Esophagus muscularis mucosa (tissue), 4 donors: ENCODE measurements at regions not wholly inside any gene's neighbourhood (a gene's known extent, or its start where the extent isn't known, plus 50 kb on each side); places are given as distances from the start of the nearest gene placed in this dataset.
"Not testable (repeated sequence)": the region's sequence is repeated elsewhere in the genome, so short reads cannot be mapped to it uniquely, and the experiment has no call there.

Experiments used
- DNase-seq: peaks from one replicate; pipeline ENCODE4 v3.0.0-alpha.2; 2017; ENCODE audit errors: extremely low spot score
- H3K27ac ChIP-seq, 4 donors: fragments of 200-600 bp; sonication (generic); replicated peaks in 1 of 4; 1 replicate in 3 of 4; 2 replicates in 1 of 4; pipeline ENCODE4 v1.5.1; 2016 to 2019; ENCODE audit warnings: mild to moderate bottlenecking in 1 of 4
- H3K27me3 ChIP-seq, 4 donors: fragments of 200-600 bp; sonication (generic); one replicate each; pipeline versions ENCODE4 v1.5.1 to v1.6.0; 2016 to 2019
- H3K36me3 ChIP-seq, 4 donors: fragments of 200-600 bp; sonication (generic); one replicate each; pipeline ENCODE4 v1.5.1; 2016 to 2019
- H3K4me1 ChIP-seq, 4 donors: fragments of 200-600 bp; sonication (generic); one replicate each; pipeline ENCODE4 v1.5.1; 2016 to 2019
- H3K4me3 ChIP-seq, 4 donors: fragments of 200-600 bp; sonication (generic); 1 replicate in 2 of 4; 2 replicates in 2 of 4; pipeline ENCODE4 v1.5.1; 2016 to 2019; ENCODE audit warnings: mild to moderate bottlenecking in 4 of 4, moderate library complexity in 1 of 4
- H3K9me3 ChIP-seq, 4 donors: fragments of 200-600 bp; sonication (generic); 1 replicate in 3 of 4; 2 replicates in 1 of 4; pipeline ENCODE4 v1.5.1; 2016 to 2019
- CTCF ChIP-seq, 3 experiments: fragments of 200-600 bp in 2 of 3; fragments of 450-650 bp in 1 of 3; sonication (generic) in 2 of 3; IDR thresholded peaks; one replicate each; pipeline ENCODE4 v1.5.1; 2017 to 2019; ENCODE audit warnings: antibody characterized with exemption in 3 of 3, mild to moderate bottlenecking in 2 of 3, moderate library complexity in 1 of 3
- EP300 ChIP-seq: sonication (generic); formaldehyde crosslinking; IDR thresholded peaks from one replicate; pipeline ENCODE4 v1.6.1; 2017; ENCODE audit warnings: antibody characterized with exemption
- POLR2A ChIP-seq: fragments of 450-650 bp; IDR thresholded peaks from one replicate; pipeline ENCODE4 v1.6.1; 2017; ENCODE audit warnings: antibody characterized with exemption, moderate library complexity, mild to moderate bottlenecking, low read depth
- POLR2AphosphoS5 ChIP-seq, 2 donors: sonication (generic); formaldehyde crosslinking; IDR thresholded peaks; one replicate each; pipeline ENCODE4 v1.6.1; 2017; ENCODE audit warnings: antibody characterized with exemption in 2 of 2
- WGBS: methylation state at CpG from one replicate; pipeline ENCODE4 v1.1.5; 2018; 5-methylcytosine and 5-hydroxymethylcytosine counted together
- intact Hi-C: fragments of 100-400 bp; cut with DNase I; formaldehyde crosslinking; loops from one replicate; pipeline ENCODE4 v1.15.1; 2023

GRCh38 chr2:60212181-60212945 is 341.1 kb downstream of the BCL11A start:
- H3K4me1 ChIP-seq = peaks cover 6 to 20% (median 10%) of the 10 kb centered on the region in 4 donors
- no peak for TF ChIP-seq CTCF (IDR thresholded peaks at IDR 0.05)
- no peak for TF ChIP-seq POLR2A
- TF ChIP-seq POLR2AphosphoS5 (IDR thresholded peaks at IDR 0.05) = no peak
- TF ChIP-seq EP300 = no peak
- no peak overlapping the region for H3K27ac ChIP-seq
- WGBS = 83% methylated on average over 3 of the region's 3 CpGs
- no peaks in the 10 kb centered on the region for H3K9me3 ChIP-seq
- no peaks in the 10 kb centered on the region for H3K27me3 ChIP-seq
- no peak for DNase-seq
- no peaks in the 10 kb centered on the region for H3K36me3 ChIP-seq
- intact Hi-C loops = no loop called here
- H3K4me3 ChIP-seq = no peak overlapping the region

- DNase-seq, H3K27ac ChIP-seq, H3K4me3 ChIP-seq, intact Hi-C loops, H3K36me3 ChIP-seq, H3K4me1 ChIP-seq, H3K27me3 ChIP-seq: not testable (repeated sequence)
- WGBS = 91% methylated on average over 19 of the region's 19 CpGs
- H3K9me3 ChIP-seq = peaks cover 0 to 15% (median 3%) of the 10 kb centered on the region in 4 donors
Observed at GRCh38 chr2:60189006-60189405, 364.4 kb downstream of the BCL11A start.

GRCh38 chr2:60175290-60175689 is 378.2 kb downstream of the BCL11A start:
- Histone ChIP-seq H3K36me3 (no peaks in the 10 kb centered on the region), H3K27me3 (no peaks in the 10 kb centered on the region), H3K4me1 (no peaks in the 10 kb centered on the region), H3K27ac (no peak overlapping the region), H3K4me3 (no peak overlapping the region), H3K9me3 (no peaks in the 10 kb centered on the region)
- no peak for DNase-seq
- intact Hi-C loops = no loop called here
- TF ChIP-seq POLR2AphosphoS5 (IDR thresholded peaks at IDR 0.05) (no peak), EP300 (no peak), POLR2A (no peak)

GRCh38 chr2:60174146-60174545 is 379.3 kb downstream of the BCL11A start:
- TF ChIP-seq POLR2A (no peak), CTCF (IDR thresholded peaks at IDR 0.05) (no peak), POLR2AphosphoS5 (IDR thresholded peaks at IDR 0.05) (no peak), EP300 (no peak)
- Histone ChIP-seq H3K4me1 (no peaks in the 10 kb centered on the region), H3K27ac (no peak overlapping the region), H3K36me3 (no peaks in the 10 kb centered on the region), H3K9me3 (no peaks in the 10 kb centered on the region), H3K4me3 (no peak overlapping the region), H3K27me3 (no peaks in the 10 kb centered on the region)
- 93% methylated on average over 1 of the region's 1 CpG for WGBS
- intact Hi-C loops = no loop called here
- DNase-seq = no peak

- Histone ChIP-seq H3K9me3 (no peaks in the 10 kb centered on the region), H3K27me3 (no peaks in the 10 kb centered on the region), H3K4me3 (no peak overlapping the region), H3K4me1 (no peaks in the 10 kb centered on the region), H3K36me3 (no peaks in the 10 kb centered on the region), H3K27ac (no peak overlapping the region)
- TF ChIP-seq POLR2A = no peak
- no peak for TF ChIP-seq POLR2AphosphoS5 (IDR thresholded peaks at IDR 0.05)
- no peak for TF ChIP-seq EP300
- TF ChIP-seq CTCF (IDR thresholded peaks at IDR 0.05) = no peak
- WGBS = 96% methylated on average over 3 of the region's 3 CpGs
- DNase-seq = no peak
- intact Hi-C loops = no loop called here
Observed at GRCh38 chr2:60172801-60173200, 380.7 kb downstream of the BCL11A start.

- DNase-seq = no peak
- Histone ChIP-seq H3K36me3 (no peaks in the 10 kb centered on the region), H3K27me3 (no peaks in the 10 kb centered on the region), H3K4me3 (no peak overlapping the region), H3K4me1 (no peaks in the 10 kb centered on the region), H3K9me3 (no peaks in the 10 kb centered on the region), H3K27ac (no peak overlapping the region)
- WGBS = 85% methylated on average over 3 of the region's 3 CpGs
- intact Hi-C loops = no loop called here
- TF ChIP-seq EP300 (no peak), POLR2A (no peak), POLR2AphosphoS5 (IDR thresholded peaks at IDR 0.05) (no peak), CTCF (IDR thresholded peaks at IDR 0.05) (no peak)
Observed at GRCh38 chr2:60170272-60170671, 383.2 kb downstream of the BCL11A start.
